H9 (cell line): ENCODE measurements at regions not wholly inside any gene's neighbourhood (a gene's known extent, or its start where the extent isn't known, plus 50 kb on each side); places are given as distances from the start of the nearest gene placed in this dataset.

Experiments
- DNase-seq: peaks from one replicate; pipeline ENCODE4 v3.0.0-alpha.2; 2017
- H2AFZ ChIP-seq: one replicate; pipeline ENCODE4 v1.6.1; 2013; ENCODE audit warnings: mild to moderate bottlenecking, low read length, control low read depth, moderate library complexity
- H2AK5ac ChIP-seq: 2 replicates; pipeline ENCODE4 v1.6.1; 2013; ENCODE audit warnings: low read length, control low read depth, mixed read lengths; ENCODE audit not compliant: insufficient read length
- H2BK120ac ChIP-seq: one replicate; pipeline ENCODE4 v1.6.1; 2013; ENCODE audit warnings: low read depth, mild to moderate bottlenecking, low read length, control low read depth, inconsistent platforms; ENCODE audit not compliant: poor library complexity, severe bottlenecking
- H2BK12ac ChIP-seq: 2 replicates; pipeline ENCODE4 v1.6.1; 2013; ENCODE audit warnings: low read length, control low read depth, mixed read lengths, low read depth; ENCODE audit not compliant: insufficient read length
- H2BK15ac ChIP-seq: 2 replicates; pipeline ENCODE4 v1.6.1; 2013; ENCODE audit warnings: low read depth, low read length, control low read depth
- H2BK20ac ChIP-seq: one replicate; pipeline ENCODE4 v1.6.1; 2013; ENCODE audit warnings: low read depth, mild to moderate bottlenecking, low read length, control low read depth, inconsistent platforms; ENCODE audit not compliant: poor library complexity, severe bottlenecking
- H2BK5ac ChIP-seq: 2 replicates; pipeline ENCODE4 v1.6.1; 2013; ENCODE audit warnings: low read length, control low read depth, mixed read lengths; ENCODE audit not compliant: insufficient read length
- H3K14ac ChIP-seq: 2 replicates; pipeline ENCODE4 v1.6.1; 2013; ENCODE audit warnings: low read length, control low read depth; ENCODE audit not compliant: insufficient read depth
- H3K18ac ChIP-seq: 2 replicates; pipeline ENCODE4 v1.6.1; 2013; ENCODE audit warnings: low read depth, mild to moderate bottlenecking, mixed read lengths, low read length, control low read depth; ENCODE audit not compliant: insufficient read length
- H3K23ac ChIP-seq: 2 replicates; pipeline ENCODE4 v1.6.1; 2013; ENCODE audit warnings: low read length, control low read depth, mixed read lengths, low read depth; ENCODE audit not compliant: insufficient read length
- H3K23me2 ChIP-seq: 2 replicates; pipeline ENCODE4 v1.6.1; 2013; ENCODE audit warnings: low read depth, mild to moderate bottlenecking, mixed read lengths, low read length, control low read depth; ENCODE audit not compliant: insufficient read length, poor library complexity, severe bottlenecking
- H3K27ac ChIP-seq: 2 replicates; pipeline ENCODE4 v1.5.1; 2013; ENCODE audit warnings: low read length, control low read depth, mixed read lengths, low read depth; ENCODE audit not compliant: insufficient read length
- H3K27me3 ChIP-seq: 2 replicates; pipeline ENCODE4 v1.6.1; 2013; ENCODE audit warnings: low read length, control low read depth, inconsistent platforms; ENCODE audit not compliant: insufficient read depth
- H3K4ac ChIP-seq: 2 replicates; pipeline ENCODE4 v1.6.1; 2013; ENCODE audit warnings: low read depth, mild to moderate bottlenecking, control low read depth, inconsistent platforms, low read length, moderate library complexity
- H3K4me1 ChIP-seq: 2 replicates; pipeline ENCODE4 v1.6.1; 2013; ENCODE audit warnings: low read length, control low read depth, inconsistent platforms; ENCODE audit not compliant: insufficient read depth
- H3K4me2 ChIP-seq: 2 replicates; pipeline ENCODE4 v1.6.1; 2013; ENCODE audit warnings: low read length, control low read depth, mixed read lengths; ENCODE audit not compliant: insufficient read length, insufficient read depth
- H3K56ac ChIP-seq: 2 replicates; pipeline ENCODE4 v1.6.1; 2013; ENCODE audit warnings: low read depth, mild to moderate bottlenecking, mixed read lengths, low read length, control low read depth; ENCODE audit not compliant: insufficient read length
- H3K79me1 ChIP-seq: 2 replicates; pipeline ENCODE4 v1.6.1; 2013; ENCODE audit warnings: low read depth, mild to moderate bottlenecking, moderate library complexity, low read length, control low read depth, inconsistent platforms; ENCODE audit not compliant: insufficient read depth, poor library complexity, severe bottlenecking
- H3K79me2 ChIP-seq: 2 replicates; pipeline ENCODE4 v1.6.1; 2013; ENCODE audit warnings: low read length, control low read depth, inconsistent platforms; ENCODE audit not compliant: insufficient read depth
- H3K9ac ChIP-seq: 2 replicates; pipeline ENCODE4 v1.6.1; 2013; ENCODE audit warnings: low read length, control low read depth, mixed read lengths; ENCODE audit not compliant: insufficient read length; ENCODE audit errors: extremely low read depth
- H3K9me3 ChIP-seq: one replicate; pipeline ENCODE4 v1.6.1; 2013; ENCODE audit warnings: low read depth, low read length, inconsistent platforms; ENCODE audit not compliant: control insufficient read depth
- H3T11ph ChIP-seq: one replicate; pipeline ENCODE4 v1.6.1; 2013; ENCODE audit warnings: mild to moderate bottlenecking, low read length, control low read depth, inconsistent platforms
- H4K20me1 ChIP-seq: one replicate; pipeline ENCODE4 v1.6.1; 2013; ENCODE audit not compliant: control insufficient read depth, insufficient read length, insufficient read depth
- H4K5ac ChIP-seq: 2 replicates; pipeline ENCODE4 v1.6.1; 2013; ENCODE audit warnings: low read depth, mild to moderate bottlenecking, mixed read lengths, low read length, control low read depth; ENCODE audit not compliant: insufficient read length
- H4K8ac ChIP-seq: replicated peaks from 2 replicates; pipeline ENCODE4 v1.6.1; 2013; ENCODE audit warnings: low read length, control low read depth, mixed read lengths, low read depth; ENCODE audit not compliant: insufficient read length
- H4K91ac ChIP-seq: 2 replicates; pipeline ENCODE4 v1.6.1; 2013; ENCODE audit warnings: low read depth, mild to moderate bottlenecking, moderate library complexity, mixed read lengths, low read length, control low read depth; ENCODE audit not compliant: insufficient read length
- H3K27ac Mint-ChIP-seq, 3 experiments: 2 replicates in 2 of 3; 3 replicates in 1 of 3; pipeline ENCODE4 v1.8.0; 2020 to 2021; ENCODE audit warnings: mixed read lengths in 3 of 3, mild to moderate bottlenecking in 1 of 3, moderate library complexity in 1 of 3
- H3K27me3 Mint-ChIP-seq: 2 replicates; pipeline ENCODE4 v1.8.0; 2021; ENCODE audit warnings: low read depth, mild to moderate bottlenecking, moderate library complexity, mixed read lengths
- H3K36me3 Mint-ChIP-seq, 3 experiments: 2 replicates in 2 of 3; 3 replicates in 1 of 3; pipeline ENCODE4 v1.8.0; 2020 to 2021; ENCODE audit warnings: low read depth in 3 of 3, mixed read lengths in 3 of 3; ENCODE audit not compliant: insufficient read depth in 1 of 3
- H3K4me1 Mint-ChIP-seq, 2 experiments: 2 replicates each; pipeline ENCODE4 v1.8.0; 2020; ENCODE audit warnings: mixed read lengths in 2 of 2
- H3K4me3 Mint-ChIP-seq, 2 experiments: 2 replicates in 1 of 2; 3 replicates in 1 of 2; pipeline ENCODE4 v1.8.0; 2020 to 2021; ENCODE audit warnings: mild to moderate bottlenecking in 2 of 2, mixed read lengths in 2 of 2, moderate library complexity in 1 of 2
- H3K9me3 Mint-ChIP-seq, 2 experiments: 2 replicates in 1 of 2; 3 replicates in 1 of 2; pipeline ENCODE4 v1.8.0; 2020; ENCODE audit warnings: mild to moderate bottlenecking in 2 of 2, mixed read lengths in 2 of 2, moderate library complexity in 1 of 2
- WGBS: extraction: QIAGEN DNeasy Blood & Tissue Kit; methylation state at CpG from one replicate; pipeline ENCODE4 v1.1.7; 2013; ENCODE audit warnings: missing lambda C conversion rate, low lambda C conversion rate, mixed read lengths; ENCODE audit not compliant: insufficient read length; ENCODE audit errors: extremely low coverage; 5-methylcytosine and 5-hydroxymethylcytosine counted together
- TF ChIP-seq, protein P1 (sequence below): fragments of 200-600 bp; sonication (generic); conservative IDR thresholded peaks from 3 replicates; pipeline ENCODE4 v1.8.0; 2021; ENCODE audit warnings: antibody characterized with exemption, mild to moderate bottlenecking

DNA sequence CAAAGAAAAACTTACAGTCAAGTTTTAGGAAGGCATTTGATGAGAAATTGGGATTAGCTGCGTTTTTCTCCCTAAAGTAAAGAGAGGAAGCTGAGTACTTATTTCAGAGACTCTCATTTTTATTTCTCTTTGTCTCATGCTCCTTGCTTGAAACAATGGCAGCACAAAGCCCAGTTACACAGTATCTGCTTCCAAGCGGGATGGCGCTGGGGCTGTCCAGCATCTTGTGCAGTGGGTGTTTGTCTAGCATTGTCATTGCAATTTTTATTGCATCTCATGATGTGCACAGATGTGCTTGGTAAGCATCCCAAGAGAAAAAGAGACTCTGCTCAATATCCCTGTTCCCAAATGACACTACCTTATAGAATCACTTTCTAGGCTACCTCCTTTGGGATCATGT is 102.8 kb upstream of the ZNF521 start:
- Histone ChIP-seq H3K18ac (no peak overlapping the region), H2BK120ac (no peak overlapping the region), H2BK5ac (no peak overlapping the region), H2BK20ac (no peak overlapping the region), H2BK15ac (no peak overlapping the region), H3K4me2 (no peak overlapping the region), H4K8ac (no peak overlapping the region), H3K14ac (no peak overlapping the region), H3T11ph (no peak overlapping the region), H3K4me1 (no peaks in the 10 kb centered on the region), H3K56ac (no peak overlapping the region), H4K5ac (no peak overlapping the region), H4K91ac (no peak overlapping the region), H3K23ac (no peak overlapping the region), H2AFZ (no peak overlapping the region), H3K79me2 (no peaks in the 10 kb centered on the region), H3K4ac (no peak overlapping the region), H2AK5ac (no peak overlapping the region), H3K23me2 (no peaks in the 10 kb centered on the region), H3K9ac (no peak overlapping the region), H2BK12ac (no peak overlapping the region), H3K79me1 (no peaks in the 10 kb centered on the region), H3K9me3 (no peaks in the 10 kb centered on the region), H3K27ac (no peak overlapping the region), H4K20me1 (no peaks in the 10 kb centered on the region), H3K27me3 (no peaks in the 10 kb centered on the region)
- no peak for DNase-seq
- no peak overlapping the region for H3K27ac Mint-ChIP-seq
- no peaks in the 10 kb centered on the region for H3K36me3 Mint-ChIP-seq
- peaks cover 7 to 8% of the 10 kb centered on the region in 2 experiments; a peak in 3 of 4 replicates for H3K4me1 Mint-ChIP-seq
- no peak overlapping the region for H3K4me3 Mint-ChIP-seq
- peaks cover 0 to 5% of the 10 kb centered on the region in 2 experiments; a peak in 2 of 5 replicates for H3K9me3 Mint-ChIP-seq
- TF ChIP-seq, protein P1, sequence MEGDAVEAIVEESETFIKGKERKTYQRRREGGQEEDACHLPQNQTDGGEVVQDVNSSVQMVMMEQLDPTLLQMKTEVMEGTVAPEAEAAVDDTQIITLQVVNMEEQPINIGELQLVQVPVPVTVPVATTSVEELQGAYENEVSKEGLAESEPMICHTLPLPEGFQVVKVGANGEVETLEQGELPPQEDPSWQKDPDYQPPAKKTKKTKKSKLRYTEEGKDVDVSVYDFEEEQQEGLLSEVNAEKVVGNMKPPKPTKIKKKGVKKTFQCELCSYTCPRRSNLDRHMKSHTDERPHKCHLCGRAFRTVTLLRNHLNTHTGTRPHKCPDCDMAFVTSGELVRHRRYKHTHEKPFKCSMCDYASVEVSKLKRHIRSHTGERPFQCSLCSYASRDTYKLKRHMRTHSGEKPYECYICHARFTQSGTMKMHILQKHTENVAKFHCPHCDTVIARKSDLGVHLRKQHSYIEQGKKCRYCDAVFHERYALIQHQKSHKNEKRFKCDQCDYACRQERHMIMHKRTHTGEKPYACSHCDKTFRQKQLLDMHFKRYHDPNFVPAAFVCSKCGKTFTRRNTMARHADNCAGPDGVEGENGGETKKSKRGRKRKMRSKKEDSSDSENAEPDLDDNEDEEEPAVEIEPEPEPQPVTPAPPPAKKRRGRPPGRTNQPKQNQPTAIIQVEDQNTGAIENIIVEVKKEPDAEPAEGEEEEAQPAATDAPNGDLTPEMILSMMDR: no peak
- no CpG with 5 or more reads among the region's 3 CpGs for WGBS
- H3K27me3 Mint-ChIP-seq: no peaks in the 10 kb centered on the region; the same call in 1 of the 2 replicates
